ENCODE measurements at regions not wholly inside any gene's neighbourhood (a gene's known extent, or its start where the extent isn't known, plus 50 kb on each side); places are given as distances from the start of the nearest gene placed in this dataset.

DNA sequence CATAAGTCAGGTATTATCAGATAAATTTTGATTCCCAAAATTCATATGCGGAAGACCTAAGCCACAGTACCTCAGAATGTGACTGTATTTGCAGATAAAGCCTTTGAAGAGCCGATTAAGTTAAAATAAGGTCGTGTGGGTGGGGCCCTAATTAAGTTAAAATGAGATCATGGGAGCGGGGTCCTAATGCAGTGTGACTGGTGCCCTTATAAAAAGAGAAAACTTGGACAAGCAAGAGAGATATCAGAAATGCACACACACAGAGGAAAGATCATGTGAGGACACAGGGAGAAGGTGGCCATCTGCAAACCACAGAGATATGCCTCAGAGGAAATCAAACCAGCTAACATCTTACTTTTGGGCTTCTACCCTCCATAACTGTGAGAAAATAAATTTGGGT is 236.1 kb downstream of the FBXO8 start:
- 85% methylated on average over 4 of the region's 4 CpGs; no CpG with 5 or more reads in 1 of the 2 experiments for WGBS, 2 experiments (ENCODE audit: extremely low coverage in 1 of 2, insufficient coverage in 1 of 2, insufficient read length in 1 of 2, insufficient replicate concordance in 2 of 2, low coverage in 1 of 2, low lambda C conversion rate in 2 of 2, missing lambda C conversion rate in 1 of 2)
- no peak overlapping the region for H3K4me3 ChIP-seq (ENCODE audit: extremely low read depth in 1 of 4, insufficient read depth in 2 of 4, low read depth in 3 of 4, low read length in 4 of 4)

More for the DNA sequence above, 236.1 kb downstream of the FBXO8 start:
- no peaks in the 10 kb centered on the region for H4K20me1 ChIP-seq (replicated peaks in 1 of 2; ENCODE audit: control insufficient read depth in 1 of 2, insufficient read depth in 2 of 2, low read length in 2 of 2)
- ChIA-PET POLR2A (ENCODE audit: partially characterized antibody) (no interaction called here), CTCF (ENCODE audit: partially characterized antibody) (no interaction called here)
- H3K79me1 ChIP-seq (ENCODE audit: low read depth, low read length): no peaks in the 10 kb centered on the region
- no peak overlapping the region for H4K91ac ChIP-seq (replicated peaks; ENCODE audit: insufficient read length, low read length)
- no peaks in the 10 kb centered on the region for H3K27me3 ChIP-seq (replicated peaks in 1 of 4; ENCODE audit: control insufficient read depth in 3 of 4, extremely low read depth in 1 of 4, insufficient read depth in 3 of 4, low read length in 3 of 4)
- FAIRE-seq: no peak
- H3K23me2 ChIP-seq (ENCODE audit: low read depth, low read length): no peaks in the 10 kb centered on the region
- no peak overlapping the region for H3K27ac ChIP-seq (ENCODE audit: low read depth, low read length)
- no peak overlapping the region for H2BK20ac ChIP-seq (ENCODE audit: low read length)
- H3K4me2 ChIP-seq (ENCODE audit: insufficient read depth in 1 of 2, low read depth in 2 of 2, low read length in 2 of 2): no peak overlapping the region
- H4K5ac ChIP-seq (ENCODE audit: insufficient read length, low read depth, low read length): no peak overlapping the region
- H2BK15ac ChIP-seq (ENCODE audit: low read length): no peak overlapping the region
- no peak overlapping the region for H4K8ac ChIP-seq (ENCODE audit: extremely low read depth, insufficient read depth, low read length)
- H2AFZ ChIP-seq (ENCODE audit: low read length): 0 out of 2 replicates have a peak overlapping the region, but pooled peaks have one; percentile 12
- H2BK12ac ChIP-seq (ENCODE audit: low read depth, low read length): no peak overlapping the region
- H3K4ac ChIP-seq (replicated peaks; ENCODE audit: insufficient read length, low read depth, low read length): no peak overlapping the region
- no peak overlapping the region for H3K14ac ChIP-seq (ENCODE audit: insufficient read length)
- H3K56ac ChIP-seq (replicated peaks; ENCODE audit: insufficient read length, low read depth, low read length): no peak overlapping the region
- H3K79me2 ChIP-seq (ENCODE audit: control insufficient read depth in 1 of 2, insufficient read depth in 2 of 2, low read length in 2 of 2): no peaks in the 10 kb centered on the region
- H2BK5ac ChIP-seq (ENCODE audit: low read depth, low read length): no peak overlapping the region
- H3K23ac ChIP-seq (ENCODE audit: insufficient read length): no peak overlapping the region
- no peak for DNase-seq (ENCODE audit: low read depth in 1 of 2, low spot score in 2 of 2)
- H3K36me3 ChIP-seq (ENCODE audit: control insufficient read depth in 2 of 4, insufficient read depth in 4 of 4, low read length in 3 of 4): no peaks in the 10 kb centered on the region
- H3K9me3 ChIP-seq (ENCODE audit: insufficient read depth in 2 of 2, low read depth in 1 of 2, low read length in 1 of 2): no peaks in the 10 kb centered on the region
- H3K9ac ChIP-seq (replicated peaks in 1 of 4; ENCODE audit: extremely low read depth in 1 of 4, low read depth in 3 of 4, low read length in 3 of 4): no peak overlapping the region
- no peak overlapping the region for H2BK120ac ChIP-seq (replicated peaks; ENCODE audit: low read depth, low read length)
- peaks cover 0 to 3% (median 0%) of the 10 kb centered on the region in 4 experiments; a peak in 1 of 7 replicates for H3K4me1 ChIP-seq (replicated peaks in 1 of 4; ENCODE audit: control insufficient read depth in 3 of 4, insufficient read depth in 4 of 4, low read length in 3 of 4)
- no peak overlapping the region for H2AK5ac ChIP-seq (ENCODE audit: low read depth, low read length)
- TF ChIP-seq CHD2 (IDR thresholded peaks at IDR 0.05; ENCODE audit: low read length) (no peak), SIRT6 (IDR thresholded peaks at IDR 0.05; ENCODE audit: low read length) (no peak), SAP30 (IDR thresholded peaks at IDR 0.05; ENCODE audit: insufficient read depth, insufficient replicate concordance, low read length) (no peak), KDM5A (IDR thresholded peaks at IDR 0.05; ENCODE audit: low read length) (no peak), BACH1 (IDR thresholded peaks at IDR 0.05; ENCODE audit: low read length) (no peak), CHD1 (IDR thresholded peaks at IDR 0.05; ENCODE audit: low read depth, low read length) (no peak), KDM1A (IDR thresholded peaks at IDR 0.05; ENCODE audit: borderline replicate concordance, low read length) (no peak), RBBP5 (IDR thresholded peaks at IDR 0.05; ENCODE audit: borderline replicate concordance, low read depth, low read length) (no peak), EGR1 (IDR thresholded peaks at IDR 0.05; ENCODE audit: borderline replicate concordance, low read depth, low read length) (no peak), RAD21 (IDR thresholded peaks at IDR 0.05 in 1 of 2, conservative IDR thresholded peaks at IDR 0.05 in 1 of 2; ENCODE audit: low read depth in 2 of 2, low read length in 2 of 2) (no peak), EZH2 (IDR thresholded peaks at IDR 0.05; ENCODE audit: low read depth, low read length, severe bottlenecking) (no peak), TCF12 (IDR thresholded peaks at IDR 0.05; ENCODE audit: low read depth, low read length) (no peak), SRF (IDR thresholded peaks at IDR 0.05; ENCODE audit: low read depth, low read length) (no peak)
- H3K18ac ChIP-seq (ENCODE audit: extremely low read depth, low read length): no peak overlapping the region
